ENCODE measurements at regions not wholly inside any gene's neighbourhood (a gene's known extent, or its start where the extent isn't known, plus 50 kb on each side); places are given as distances from the start of the nearest gene placed in this dataset.

- TF ChIP-seq CTCF (conservative IDR thresholded peaks at IDR 0.05; ENCODE audit: low read length) (no peak), EZH2phosphoT487 (IDR thresholded peaks at IDR 0.05; ENCODE audit: borderline replicate concordance) (no peak)
Measured at GRCh38 chr22:47576908-47577307, 814.5 kb downstream of the TBC1D22A start.
